AG08396 (cell line): ENCODE measurements at regions not wholly inside any gene's neighbourhood (a gene's known extent, or its start where the extent isn't known, plus 50 kb on each side); places are given as distances from the start of the nearest gene placed in this dataset.

Experiments used
- DNase-seq: peaks from one replicate; pipeline ENCODE4 v3.0.0; 2012; ENCODE audit warnings: low spot score, mixed read lengths

- no peak for DNase-seq
These were observed 139.3 kb upstream of the COL5A1 start for GRCh38 chr9:134502266-134502791.

- DNase-seq = peak; percentile 99
These were observed 138.8 kb upstream of the COL5A1 start for GRCh38 chr9:134502809-134503211.

- DNase-seq = no peak
These were observed 138.1 kb upstream of the COL5A1 start for GRCh38 chr9:134503301-134504105.

- no peak for DNase-seq
These were observed 137.6 kb upstream of the COL5A1 start for GRCh38 chr9:134504106-134504385.

GRCh38 chr9:134505032-134505431, 136.6 kb upstream of the COL5A1 start:
- no peak for DNase-seq

- DNase-seq = no peak
These were observed 132.3 kb upstream of the COL5A1 start for GRCh38 chr9:134509281-134509680.

- DNase-seq = no peak
These were observed 131.8 kb upstream of the COL5A1 start for GRCh38 chr9:134509817-134510216.

GRCh38 chr9:134514503-134514902, 127.1 kb upstream of the COL5A1 start:
- DNase-seq = no peak

- no peak for DNase-seq
These were observed 126.4 kb upstream of the COL5A1 start for GRCh38 chr9:134515026-134515821.

- no peak for DNase-seq
These were observed 125.1 kb upstream of the COL5A1 start for GRCh38 chr9:134516464-134516863.

GRCh38 chr9:134517069-134517680, 124.4 kb upstream of the COL5A1 start:
- DNase-seq = no peak

- DNase-seq = peak; percentile 52
These were observed 123.5 kb upstream of the COL5A1 start for GRCh38 chr9:134518004-134518606.

- no peak for DNase-seq
These were observed 122.1 kb upstream of the COL5A1 start for GRCh38 chr9:134519375-134520070.

GRCh38 chr9:134521817-134522501, 119.6 kb upstream of the COL5A1 start:
- DNase-seq = no peak

GRCh38 chr9:134522502-134522848, 119.1 kb upstream of the COL5A1 start:
- no peak for DNase-seq

GRCh38 chr9:134522976-134523375, 118.6 kb upstream of the COL5A1 start:
- DNase-seq = no peak

- DNase-seq = no peak
These were observed 116.4 kb upstream of the COL5A1 start for GRCh38 chr9:134525070-134525815.

GRCh38 chr9:134525841-134526583, 115.6 kb upstream of the COL5A1 start:
- DNase-seq = peak; percentile 68

- DNase-seq = no peak
These were observed 114.8 kb upstream of the COL5A1 start for GRCh38 chr9:134526584-134527477.
